Peyer's patch (tissue), 4 donors: ENCODE measurements at regions not wholly inside any gene's neighbourhood (a gene's known extent, or its start where the extent isn't known, plus 50 kb on each side); places are given as distances from the start of the nearest gene placed in this dataset.
A peak's percentile ranks its signal among the peaks of the same experiment; 100 is the strongest.

Experiments
- DNase-seq, 3 donors: peaks; one replicate each; pipeline ENCODE4 v3.0.0-alpha.2; 2017 to 2019
- H3K27ac ChIP-seq, 4 donors: fragments of 200-600 bp; sonication (generic); one replicate each; pipeline ENCODE4 v1.5.1; 2016 to 2019
- H3K27me3 ChIP-seq, 2 donors: fragments of 200-600 bp; sonication (generic); one replicate each; pipeline ENCODE4 v1.5.1; 2019
- H3K36me3 ChIP-seq, 3 donors: fragments of 200-600 bp; sonication (generic); one replicate each; pipeline ENCODE4 v1.5.1; 2016 to 2019
- H3K4me1 ChIP-seq, 4 donors: fragments of 200-600 bp; sonication (generic); one replicate each; pipeline ENCODE4 v1.5.1; 2016 to 2019
- H3K4me3 ChIP-seq, 4 donors: fragments of 200-600 bp; sonication (generic); 1 replicate in 3 of 4; 2 replicates in 1 of 4; pipeline ENCODE4 v1.5.1; 2016 to 2019; ENCODE audit warnings: mild to moderate bottlenecking in 1 of 4
- H3K9me3 ChIP-seq, 4 donors: fragments of 200-600 bp; sonication (generic); one replicate each; pipeline ENCODE4 v1.5.1; 2016 to 2019; ENCODE audit warnings: mild to moderate bottlenecking in 1 of 4
- POLR2A ChIP-seq, 2 donors: fragments of 450-650 bp; IDR thresholded peaks; one replicate each; pipeline ENCODE4 v1.5.1; 2017; ENCODE audit warnings: antibody characterized with exemption in 2 of 2, mild to moderate bottlenecking in 2 of 2, moderate library complexity in 2 of 2
- TF ChIP-seq, protein P1 (sequence below), 6 experiments: fragments of 450-650 bp in 4 of 6; fragments of 200-600 bp in 2 of 6; sonication (generic) in 1 of 6; IDR thresholded peaks; one replicate each; pipeline ENCODE4 v1.5.1; 2017 to 2019; ENCODE audit warnings: antibody characterized with exemption in 6 of 6, mild to moderate bottlenecking in 3 of 6, moderate library complexity in 1 of 6

DNA sequence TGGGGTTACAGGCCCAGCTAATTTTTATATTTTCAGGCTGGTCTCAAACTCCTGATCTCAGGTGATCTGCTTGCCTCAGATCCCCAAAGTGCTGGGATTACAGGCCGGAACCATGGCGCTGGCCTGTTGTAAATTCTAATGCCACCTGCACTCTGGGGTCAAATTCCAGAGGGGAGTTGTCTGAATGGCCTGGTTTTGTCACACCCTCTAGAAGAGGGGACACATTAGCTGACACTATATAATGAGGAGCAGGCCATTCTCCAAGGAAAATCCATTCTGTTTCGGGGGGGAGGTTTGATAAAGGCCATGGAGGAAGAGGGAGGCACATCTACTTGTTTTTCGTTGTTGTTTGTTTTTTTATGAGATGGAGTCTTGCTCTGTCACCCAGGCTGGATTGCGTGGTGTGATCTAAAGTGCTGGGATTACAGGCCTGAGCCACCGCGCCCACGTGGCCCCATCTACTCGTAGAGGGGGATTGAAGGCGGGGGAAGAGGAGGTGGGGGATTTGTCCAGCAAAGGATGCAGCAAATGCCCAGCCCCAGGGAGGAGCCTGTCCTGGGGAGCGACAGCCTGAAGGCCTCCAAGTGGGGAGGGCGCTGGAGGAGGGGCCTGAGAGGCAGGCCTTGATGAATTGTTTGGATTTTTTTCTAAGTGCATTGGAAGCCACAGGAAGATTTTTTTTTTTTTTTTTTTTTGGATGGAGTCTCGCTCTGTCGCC, 78.4 kb upstream of the SLC45A1 start:
- TF ChIP-seq, protein P1, sequence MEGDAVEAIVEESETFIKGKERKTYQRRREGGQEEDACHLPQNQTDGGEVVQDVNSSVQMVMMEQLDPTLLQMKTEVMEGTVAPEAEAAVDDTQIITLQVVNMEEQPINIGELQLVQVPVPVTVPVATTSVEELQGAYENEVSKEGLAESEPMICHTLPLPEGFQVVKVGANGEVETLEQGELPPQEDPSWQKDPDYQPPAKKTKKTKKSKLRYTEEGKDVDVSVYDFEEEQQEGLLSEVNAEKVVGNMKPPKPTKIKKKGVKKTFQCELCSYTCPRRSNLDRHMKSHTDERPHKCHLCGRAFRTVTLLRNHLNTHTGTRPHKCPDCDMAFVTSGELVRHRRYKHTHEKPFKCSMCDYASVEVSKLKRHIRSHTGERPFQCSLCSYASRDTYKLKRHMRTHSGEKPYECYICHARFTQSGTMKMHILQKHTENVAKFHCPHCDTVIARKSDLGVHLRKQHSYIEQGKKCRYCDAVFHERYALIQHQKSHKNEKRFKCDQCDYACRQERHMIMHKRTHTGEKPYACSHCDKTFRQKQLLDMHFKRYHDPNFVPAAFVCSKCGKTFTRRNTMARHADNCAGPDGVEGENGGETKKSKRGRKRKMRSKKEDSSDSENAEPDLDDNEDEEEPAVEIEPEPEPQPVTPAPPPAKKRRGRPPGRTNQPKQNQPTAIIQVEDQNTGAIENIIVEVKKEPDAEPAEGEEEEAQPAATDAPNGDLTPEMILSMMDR (IDR thresholded peaks at IDR 0.05), result peak in 1 of 6 experiments; percentile 2
- TF ChIP-seq POLR2A (IDR thresholded peaks at IDR 0.05), result no peak
- H3K4me3 ChIP-seq, result no peak overlapping the region
- H3K4me1 ChIP-seq, result peaks cover 0 to 34% (median 5%) of the 10 kb centered on the region in 4 donors
- H3K9me3 ChIP-seq, result no peaks in the 10 kb centered on the region
- H3K27ac ChIP-seq, result peak overlapping the region in 3 of 4 donors; percentile 62 to 89 (median 84)
- no peaks in the 10 kb centered on the region for H3K27me3 ChIP-seq
- H3K36me3 ChIP-seq, result no peaks in the 10 kb centered on the region
- peak in 2 of 3 donors; percentile 75 to 77 for DNase-seq

DNA sequence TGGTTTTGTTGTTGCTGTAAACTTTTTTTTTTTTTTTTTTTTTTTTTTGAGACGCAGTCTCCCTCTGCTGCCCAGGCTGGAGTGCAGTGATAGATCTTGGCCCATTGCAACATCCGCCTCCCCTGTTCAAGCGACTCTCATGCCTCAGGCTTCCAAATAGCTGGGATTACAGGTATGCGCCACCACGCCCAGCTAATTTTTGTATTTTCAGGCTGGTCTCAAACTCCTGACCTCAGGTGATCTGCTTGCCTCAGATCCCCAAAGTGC, 78.9 kb upstream of the SLC45A1 start:
- Histone ChIP-seq H3K9me3 (no peaks in the 10 kb centered on the region), H3K4me1 (peaks cover 0 to 34% (median 5%) of the 10 kb centered on the region in 4 donors), H3K27ac (peak overlapping the region in 3 of 4 donors; percentile 62 to 89 (median 84)), H3K4me3 (no peak overlapping the region), H3K36me3 (no peaks in the 10 kb centered on the region), H3K27me3 (no peaks in the 10 kb centered on the region)
- peak in 1 of 3 donors; percentile 68 for DNase-seq
- TF ChIP-seq, protein P1 (IDR thresholded peaks at IDR 0.05), result peak in 1 of 6 experiments; percentile 9
- no peak for TF ChIP-seq POLR2A (IDR thresholded peaks at IDR 0.05)

DNA sequence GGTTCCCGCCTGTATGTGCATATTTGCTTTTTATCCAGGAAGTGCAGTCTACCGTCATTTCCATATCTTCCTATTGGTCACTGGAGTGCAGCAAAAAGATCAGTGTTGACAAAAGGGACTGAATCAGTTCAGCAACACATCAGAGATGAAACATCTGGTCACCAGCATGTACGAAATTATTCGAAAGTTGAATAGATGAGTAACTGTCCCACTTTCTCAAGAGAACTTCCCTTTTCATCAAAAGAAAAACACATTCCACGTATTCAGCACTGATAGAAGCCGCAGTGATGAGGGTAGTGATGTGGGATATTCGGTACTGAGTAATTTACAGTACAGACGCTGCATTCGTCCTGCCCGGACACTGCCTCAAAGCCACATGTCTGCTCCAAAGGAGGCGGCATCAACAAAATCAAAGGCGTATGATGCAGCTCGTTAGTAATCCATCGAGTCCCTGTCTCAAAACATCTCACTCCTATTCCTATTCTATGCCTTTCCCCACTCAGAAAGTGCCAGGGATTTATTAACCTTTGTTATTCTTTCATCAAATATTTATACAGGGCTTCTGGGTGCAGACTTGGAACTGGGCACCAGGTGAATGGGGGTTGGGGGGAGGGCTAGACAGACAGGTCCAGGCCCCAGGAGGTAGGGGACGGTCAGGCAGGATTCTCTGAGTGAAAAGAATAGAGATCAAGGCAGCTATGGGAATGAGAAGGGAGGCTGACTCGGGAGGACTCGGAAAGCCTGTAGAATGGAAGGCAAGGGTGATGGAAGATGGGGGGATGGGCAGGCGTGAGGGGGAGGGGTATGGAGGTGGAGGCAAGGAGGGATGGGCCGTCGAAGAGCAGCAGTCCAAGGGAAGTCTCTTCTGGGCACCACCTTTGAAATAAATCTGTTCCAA, 79.5 kb upstream of the SLC45A1 start:
- Histone ChIP-seq H3K9me3 (no peaks in the 10 kb centered on the region), H3K36me3 (no peaks in the 10 kb centered on the region), H3K4me1 (peaks cover 0 to 34% (median 5%) of the 10 kb centered on the region in 4 donors), H3K4me3 (no peak overlapping the region), H3K27ac (peak overlapping the region; percentile 42 to 89 (median 73)), H3K27me3 (no peaks in the 10 kb centered on the region)
- TF ChIP-seq, protein P1 (IDR thresholded peaks at IDR 0.05), result no peak
- no peak for TF ChIP-seq POLR2A (IDR thresholded peaks at IDR 0.05)
- peak in 1 of 3 donors; percentile 51 for DNase-seq

DNA sequence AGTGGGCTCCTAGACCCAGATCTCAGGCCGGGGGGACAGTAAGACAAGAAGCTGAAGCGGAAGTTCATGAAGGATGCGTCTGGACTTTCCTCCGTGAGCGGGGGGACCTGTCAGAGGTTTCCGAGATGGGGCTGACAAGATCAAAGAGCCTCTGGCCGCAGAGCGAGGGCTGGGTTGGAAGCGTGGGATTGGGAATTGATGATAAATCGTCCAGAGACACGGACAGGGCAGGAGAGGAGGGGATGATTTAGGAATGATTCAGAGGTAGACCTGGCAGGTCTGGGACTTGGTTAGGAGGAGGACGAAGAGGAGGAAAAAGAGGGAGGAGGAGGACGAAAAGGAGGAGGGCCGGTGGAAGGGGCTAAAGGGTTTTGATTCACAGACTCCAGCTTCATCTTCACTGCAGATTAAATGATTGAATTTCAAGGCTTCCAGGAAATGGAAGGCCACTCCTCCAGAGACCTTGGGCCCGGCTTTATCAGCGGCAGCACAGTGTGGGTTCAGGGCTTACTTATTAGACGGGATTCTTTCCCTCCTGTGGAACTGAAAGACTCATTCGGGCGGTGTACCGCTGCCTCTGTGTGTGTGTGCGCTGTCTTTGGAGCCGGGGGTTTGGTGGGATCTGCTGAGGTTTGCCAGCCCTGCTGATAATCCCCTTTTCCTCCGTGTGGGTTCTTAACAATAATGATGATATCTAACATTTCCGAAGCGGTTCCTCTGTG, 85.7 kb upstream of the SLC45A1 start:
- no peak overlapping the region for H3K4me3 ChIP-seq

DNA sequence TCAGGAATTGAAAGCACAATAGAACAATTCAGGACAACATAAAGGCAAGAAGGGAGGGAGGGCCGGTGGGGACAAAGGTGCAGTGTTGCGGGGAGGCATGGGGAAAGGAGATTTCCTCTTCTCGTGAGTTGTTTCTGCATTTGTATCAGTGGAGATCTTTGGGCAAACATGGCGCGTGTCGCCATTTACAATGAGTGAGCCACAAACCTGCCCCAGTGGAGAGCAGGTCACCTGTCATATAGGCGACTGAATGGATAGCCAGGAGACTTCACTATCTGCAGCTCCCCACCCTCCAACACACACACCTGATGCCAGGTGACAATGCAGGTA, 87.7 kb upstream of the SLC45A1 start:
- Histone ChIP-seq H3K36me3 (no peaks in the 10 kb centered on the region), H3K27me3 (no peaks in the 10 kb centered on the region), H3K4me1 (no peaks in the 10 kb centered on the region), H3K27ac (no peak overlapping the region), H3K4me3 (no peak overlapping the region), H3K9me3 (no peaks in the 10 kb centered on the region)
- DNase-seq, result no peak
- TF ChIP-seq, protein P1 (IDR thresholded peaks at IDR 0.05), result no peak
- TF ChIP-seq POLR2A (IDR thresholded peaks at IDR 0.05), result no peak

More for the DNA sequence above, 85.7 kb upstream of the SLC45A1 start:
- Histone ChIP-seq H3K27ac (no peak overlapping the region), H3K36me3 (no peaks in the 10 kb centered on the region), H3K4me1 (no peaks in the 10 kb centered on the region), H3K27me3 (no peaks in the 10 kb centered on the region), H3K9me3 (no peaks in the 10 kb centered on the region)
- no peak for DNase-seq
- TF ChIP-seq POLR2A (IDR thresholded peaks at IDR 0.05), result no peak
- TF ChIP-seq, protein P1 (IDR thresholded peaks at IDR 0.05), result no peak
